Upper lobe of right lung (tissue), 1 donor: ENCODE measurements at regions not wholly inside any gene's neighbourhood (a gene's known extent, or its start where the extent isn't known, plus 50 kb on each side); places are given as distances from the start of the nearest gene placed in this dataset.
"Not testable (repeated sequence)": the region's sequence is repeated elsewhere in the genome, so short reads cannot be mapped to it uniquely, and the experiment has no call there.

Experiments
- ATAC-seq: fragments of 200-7000 bp; cut with Tn5 transposase; one replicate; pipeline ENCODE4 v1.9.1; 2020; ENCODE audit warnings: mild to moderate bottlenecking, moderate library complexity
- DNase-seq: peaks from one replicate; pipeline ENCODE4 v3.0.0-alpha.2; 2020
- H3K27ac ChIP-seq: fragments of 200-600 bp; one replicate; pipeline ENCODE4 v1.8.0; 2022
- H3K27me3 ChIP-seq: fragments of 200-600 bp; one replicate; pipeline ENCODE4 v1.8.0; 2022; ENCODE audit warnings: mild to moderate bottlenecking
- H3K36me3 ChIP-seq: fragments of 200-600 bp; one replicate; pipeline ENCODE4 v1.8.0; 2022
- H3K4me1 ChIP-seq: fragments of 200-600 bp; one replicate; pipeline ENCODE4 v1.8.0; 2022
- H3K4me3 ChIP-seq: fragments of 200-600 bp; one replicate; pipeline ENCODE4 v1.8.0; 2022; ENCODE audit warnings: mild to moderate bottlenecking
- H3K9me3 ChIP-seq: fragments of 200-600 bp; one replicate; pipeline ENCODE4 v1.8.0; 2022
- CTCF ChIP-seq: fragments of 200-600 bp; IDR thresholded peaks from one replicate; pipeline ENCODE4 v1.8.0; 2022; ENCODE audit warnings: antibody characterized with exemption
- intact Hi-C: fragments of 100-400 bp; cut with DNase I; formaldehyde crosslinking; loops from one replicate; pipeline ENCODE4 v1.11.0; 2022
- donor health status: DM: no; HTN: yes; CAD: no; lungs with severe emphysema.

GRCh38 chr2:101581675-101582299, 106.9 kb upstream of the RFX8 start:
- no peak for TF ChIP-seq CTCF
- Histone ChIP-seq H3K27me3 (no peaks in the 10 kb centered on the region), H3K4me1 (peaks cover 6% of the 10 kb centered on the region), H3K9me3 (peaks cover 6% of the 10 kb centered on the region), H3K4me3 (no peak overlapping the region), H3K36me3 (no peaks in the 10 kb centered on the region), H3K27ac (no peak overlapping the region)
- DNase-seq (no peak), ATAC-seq (no peak)
- intact Hi-C loops: no loop called here

GRCh38 chr2:101580528-101580927, 105.6 kb upstream of the RFX8 start:
- Histone ChIP-seq H3K9me3 (peaks cover 6% of the 10 kb centered on the region), H3K36me3 (no peaks in the 10 kb centered on the region), H3K27ac (no peak overlapping the region), H3K27me3 (no peaks in the 10 kb centered on the region), H3K4me3 (no peak overlapping the region), H3K4me1 (peaks cover 6% of the 10 kb centered on the region)
- intact Hi-C loops: no loop called here
- no peak for ATAC-seq
- TF ChIP-seq CTCF: no peak
- DNase-seq: no peak

- no peak for ATAC-seq
- no peak overlapping the region for H3K27ac ChIP-seq
- peaks cover 6% of the 10 kb centered on the region for H3K4me1 ChIP-seq
- no peaks in the 10 kb centered on the region for H3K27me3 ChIP-seq
- intact Hi-C loops: no loop called here
- H3K4me3 ChIP-seq: no peak overlapping the region
- no peaks in the 10 kb centered on the region for H3K36me3 ChIP-seq
- no peak for DNase-seq
- no peak for TF ChIP-seq CTCF
- no peaks in the 10 kb centered on the region for H3K9me3 ChIP-seq
Measured at GRCh38 chr2:101578671-101579070, 103.8 kb upstream of the RFX8 start.

- H3K4me1 ChIP-seq, intact Hi-C loops, H3K27me3 ChIP-seq, ATAC-seq, H3K27ac ChIP-seq, DNase-seq, H3K4me3 ChIP-seq, H3K9me3 ChIP-seq, H3K36me3 ChIP-seq: not testable (repeated sequence)
Measured at GRCh38 chr2:101578135-101578534, 103.2 kb upstream of the RFX8 start.

- ATAC-seq (no peak), DNase-seq (no peak)
- Histone ChIP-seq H3K4me3 (no peak overlapping the region), H3K36me3 (no peaks in the 10 kb centered on the region), H3K9me3 (no peaks in the 10 kb centered on the region), H3K27me3 (no peaks in the 10 kb centered on the region), H3K4me1 (peaks cover 6% of the 10 kb centered on the region), H3K27ac (no peak overlapping the region)
- intact Hi-C loops: no loop called here
- TF ChIP-seq CTCF: no peak
Measured at GRCh38 chr2:101577173-101577572, 102.3 kb upstream of the RFX8 start.

GRCh38 chr2:101574622-101575021, 99.7 kb upstream of the RFX8 start:
- intact Hi-C loops: no loop called here
- TF ChIP-seq CTCF: no peak
- Histone ChIP-seq H3K27me3 (no peaks in the 10 kb centered on the region), H3K27ac (no peak overlapping the region), H3K4me3 (no peak overlapping the region), H3K36me3 (no peaks in the 10 kb centered on the region), H3K9me3 (no peaks in the 10 kb centered on the region), H3K4me1 (peaks cover 6% of the 10 kb centered on the region)
- DNase-seq: no peak
- ATAC-seq: no peak
